RKO (cell line): ENCODE measurements at regions not wholly inside any gene's neighbourhood (a gene's known extent, or its start where the extent isn't known, plus 50 kb on each side); places are given as distances from the start of the nearest gene placed in this dataset.
A peak's percentile ranks its signal among the peaks of the same experiment; 100 is the strongest.
"Not testable (repeated sequence)": the region's sequence is repeated elsewhere in the genome, so short reads cannot be mapped to it uniquely, and the experiment has no call there.

ENCODE experiments used
- DNase-seq: peaks from one replicate; pipeline ENCODE4 v3.0.0-alpha.2; 2016; ENCODE audit warnings: low spot score

DNA sequence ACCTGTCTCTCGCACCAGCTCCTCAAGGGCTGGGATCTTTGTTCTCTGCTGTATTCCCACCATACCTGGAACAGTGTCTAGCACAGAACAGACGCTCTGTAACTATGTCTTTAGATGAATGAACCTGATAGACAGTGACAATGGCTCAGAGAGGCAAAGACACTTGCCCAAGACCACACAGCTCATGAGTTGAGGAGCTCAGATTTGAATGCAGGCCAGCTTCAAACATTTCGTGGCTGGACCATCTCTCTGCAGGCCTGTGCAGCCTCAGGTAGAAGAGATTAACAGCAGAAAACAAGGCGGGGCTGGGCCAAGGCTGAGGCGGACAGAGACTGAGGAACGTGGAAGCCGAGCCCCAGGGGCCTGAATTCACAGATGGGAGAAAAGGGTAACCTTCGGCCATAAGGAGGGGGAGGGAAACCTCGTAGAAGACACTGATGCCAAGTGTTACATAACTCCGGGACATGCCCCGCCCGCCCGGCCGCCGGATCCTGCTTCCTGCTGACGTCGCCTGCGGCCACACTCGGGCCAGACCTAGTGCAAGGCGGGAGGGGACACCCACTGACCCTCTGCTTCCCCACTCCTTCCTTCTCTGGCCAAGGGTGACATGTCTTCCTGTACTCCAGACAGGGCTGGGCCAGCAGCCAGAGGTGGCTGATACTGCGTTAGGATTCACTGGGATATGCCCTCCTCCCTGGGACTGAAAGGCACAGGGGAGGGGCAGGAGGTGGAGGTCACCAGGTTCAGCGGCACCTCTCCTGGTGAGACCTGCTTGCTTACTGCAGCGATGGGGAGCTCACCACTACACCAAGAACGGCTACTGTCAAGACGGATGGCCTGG lies 86.8 kb downstream of the RFLNA start:
- DNase-seq = no peak

GRCh38 chr12:124380796-124381455 lies 86.0 kb downstream of the RFLNA start:
- no peak for DNase-seq

DNA sequence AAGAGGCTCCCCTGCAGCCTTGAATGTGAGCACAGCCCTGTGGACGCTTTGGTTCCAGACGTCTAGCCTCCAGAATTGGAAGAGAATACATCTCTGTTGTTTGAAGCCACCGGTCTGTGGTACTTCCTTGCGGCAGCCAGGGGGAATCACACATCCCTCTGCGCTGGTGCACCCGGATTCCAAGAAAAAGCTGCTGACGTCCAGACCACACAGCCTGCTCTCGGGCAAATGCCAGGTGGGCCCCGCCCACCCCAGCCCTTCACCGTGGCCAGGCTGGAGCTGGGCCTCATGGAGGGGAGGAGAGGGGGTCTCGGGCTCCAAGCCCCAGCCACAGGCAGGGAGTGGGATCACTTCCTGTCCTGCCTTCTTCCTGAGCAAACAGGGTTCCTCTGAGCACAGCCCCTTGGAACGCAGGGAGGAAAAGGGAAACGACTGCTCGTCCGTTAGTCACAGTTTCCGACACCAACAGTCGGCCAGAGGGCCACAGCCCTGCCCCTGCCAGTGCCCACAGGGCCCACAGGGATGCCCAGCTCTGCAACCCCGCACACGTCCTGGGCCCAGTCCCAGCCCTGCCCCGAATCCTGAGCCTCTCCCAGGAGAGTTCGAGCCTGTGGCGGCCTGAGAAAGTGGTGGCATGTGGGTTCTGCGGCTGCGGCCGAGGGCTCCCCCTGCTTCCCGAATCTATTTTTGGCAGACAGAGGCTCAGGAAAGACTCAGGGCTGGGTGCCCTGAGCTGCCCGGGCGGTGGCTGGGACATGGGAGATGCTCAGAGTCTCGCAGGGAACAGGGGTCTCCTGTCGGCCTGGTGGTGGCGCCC lies 85.3 kb downstream of the RFLNA start:
- DNase-seq = no peak

- DNase-seq = no peak
Observed at GRCh38 chr12:124379379-124379937, 84.6 kb downstream of the RFLNA start.

GRCh38 chr12:124378926-124379325 lies 84.0 kb downstream of the RFLNA start:
- no peak for DNase-seq

- peak; percentile 4 for DNase-seq
Observed at GRCh38 chr12:124377981-124378509, 83.2 kb downstream of the RFLNA start.

DNA sequence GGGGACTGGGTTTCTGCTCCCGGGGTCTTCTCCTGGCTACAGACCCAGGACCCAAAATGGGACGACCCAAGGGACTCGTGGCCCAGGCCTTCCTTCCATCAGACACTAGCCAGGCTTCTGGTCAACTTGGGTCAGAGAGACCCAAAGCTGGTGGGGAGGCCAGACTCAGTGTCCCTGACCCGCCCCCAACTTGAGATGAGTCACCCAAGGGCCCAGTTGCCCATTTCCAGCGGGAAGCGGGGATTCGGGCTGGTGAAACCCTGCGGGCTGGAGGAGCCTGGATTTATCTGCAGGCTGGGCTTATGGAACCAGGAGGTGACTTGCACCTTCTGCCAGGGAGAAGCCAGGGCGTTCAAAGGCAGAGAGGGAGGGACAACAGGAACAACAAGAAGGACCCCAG lies 81.5 kb downstream of the RFLNA start:
- no peak for DNase-seq

DNA sequence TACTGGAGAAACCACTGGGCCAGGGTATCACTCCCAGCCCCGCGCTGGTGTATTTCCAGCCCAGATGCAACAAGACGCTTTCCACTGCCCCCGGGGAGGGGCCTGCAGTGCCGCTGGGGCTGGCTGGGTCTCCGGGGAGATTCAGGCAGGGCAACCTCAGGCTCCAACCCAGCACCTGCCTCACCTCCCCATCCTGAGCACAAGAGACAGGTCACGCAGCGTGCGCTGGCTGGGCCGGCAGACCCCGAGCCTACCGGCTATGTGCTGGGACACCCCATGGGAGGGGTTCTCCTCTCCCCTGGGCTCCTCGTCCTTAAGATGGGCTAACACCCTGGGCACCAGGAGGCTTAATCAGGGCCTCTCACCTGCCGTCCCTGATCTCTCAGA lies 80.9 kb downstream of the RFLNA start:
- no peak for DNase-seq

- no peak for DNase-seq
Observed at GRCh38 chr12:124375141-124375788, 80.4 kb downstream of the RFLNA start.

DNA sequence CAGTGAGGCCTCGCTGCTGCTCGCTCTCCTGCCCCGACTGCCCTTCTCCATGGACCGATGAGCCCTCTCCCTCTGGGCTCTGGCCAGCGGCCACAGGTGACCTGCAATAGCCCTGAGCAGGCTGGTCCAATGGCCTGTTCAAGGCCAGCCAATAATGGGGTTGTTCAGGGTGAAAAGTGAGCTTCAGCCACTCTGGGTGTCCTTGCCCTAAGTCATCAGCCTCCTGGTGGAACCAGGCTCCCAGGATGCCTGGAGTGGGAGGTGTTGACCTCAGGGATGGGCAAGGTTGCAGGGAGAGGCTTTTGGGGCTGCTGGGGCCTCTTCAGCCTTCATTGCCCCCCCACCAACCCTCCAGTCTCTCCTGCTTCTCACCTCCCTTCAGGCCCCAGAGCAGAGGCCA lies 79.7 kb downstream of the RFLNA start:
- DNase-seq = no peak

GRCh38 chr12:124374147-124374546 lies 79.3 kb downstream of the RFLNA start:
- no peak for DNase-seq

- DNase-seq = not testable (repeated sequence)
Observed at GRCh38 chr12:124373701-124374100, 78.8 kb downstream of the RFLNA start.

DNA sequence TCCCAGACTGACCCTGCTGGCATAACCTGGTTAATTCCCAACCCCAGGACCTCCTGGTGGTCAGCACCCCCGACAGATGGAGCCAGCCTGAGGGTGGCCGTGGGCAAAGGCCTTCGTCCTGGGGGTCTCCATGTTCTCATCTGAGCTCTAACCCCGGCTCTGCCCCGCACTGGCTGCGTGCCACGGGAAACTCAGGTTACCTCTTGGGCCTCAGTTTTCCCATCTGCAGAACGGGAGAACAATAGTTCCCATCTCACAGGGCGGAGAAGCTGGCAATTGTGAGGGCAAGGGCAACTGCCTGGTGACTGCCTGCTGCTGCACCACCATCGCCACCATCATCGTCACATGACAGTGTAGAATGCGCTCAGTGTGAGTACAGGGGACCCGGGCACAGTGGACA lies 77.9 kb downstream of the RFLNA start:
- DNase-seq = no peak

DNA sequence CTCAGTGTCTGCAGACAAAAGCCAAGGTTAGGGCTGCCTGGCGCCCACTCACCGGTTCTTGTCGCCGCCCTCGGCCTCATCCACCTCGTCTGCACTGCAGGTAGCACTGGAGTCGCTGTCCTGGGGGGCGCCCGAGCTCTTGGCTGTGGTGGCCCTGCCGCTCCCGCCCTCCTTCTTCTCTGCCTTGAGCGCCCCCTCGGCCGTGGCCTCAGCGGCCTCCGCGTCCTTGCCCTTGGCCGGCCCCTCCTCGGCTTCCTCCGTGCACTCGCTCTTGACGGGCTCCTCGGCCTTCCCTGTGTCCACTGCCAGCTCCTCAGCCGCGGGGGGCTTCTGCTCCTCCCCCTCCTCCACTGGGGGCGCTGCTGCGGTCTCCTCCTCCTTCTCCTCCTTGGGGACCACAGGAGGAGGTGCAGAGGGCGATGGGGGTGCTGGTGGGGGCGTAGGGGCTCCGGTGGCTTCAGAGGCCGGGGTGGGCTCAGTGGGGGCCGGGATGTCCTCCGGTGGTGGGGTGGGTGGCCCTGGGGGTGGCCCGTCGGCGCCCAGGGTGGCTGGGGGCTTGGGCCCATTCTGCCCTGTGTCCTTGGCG lies 77.2 kb downstream of the RFLNA start:
- no peak for DNase-seq

- DNase-seq = no peak
Observed at GRCh38 chr12:124371366-124371765, 76.5 kb downstream of the RFLNA start.

GRCh38 chr12:124370851-124371250 lies 76.0 kb downstream of the RFLNA start:
- DNase-seq = no peak

DNA sequence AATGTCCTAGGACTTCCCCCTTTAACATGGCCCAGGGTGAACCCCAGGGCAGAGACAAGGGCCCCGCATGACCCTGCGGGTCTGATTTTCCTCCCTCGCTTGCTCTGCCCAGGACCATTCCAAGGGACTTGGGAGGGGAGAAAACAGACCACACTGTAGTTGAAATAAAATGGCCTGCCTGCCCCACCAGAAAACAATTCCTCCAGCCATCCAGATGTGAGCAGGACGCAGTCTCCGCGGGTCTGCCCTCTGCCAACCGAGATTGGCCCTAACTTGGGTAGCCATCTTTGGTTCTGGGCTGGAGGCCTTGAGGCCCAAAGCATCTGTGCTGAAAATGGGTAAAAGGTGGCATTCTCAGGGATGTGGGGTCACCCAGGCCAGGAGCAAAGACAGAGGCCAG lies 75.5 kb downstream of the RFLNA start:
- DNase-seq = no peak

DNA sequence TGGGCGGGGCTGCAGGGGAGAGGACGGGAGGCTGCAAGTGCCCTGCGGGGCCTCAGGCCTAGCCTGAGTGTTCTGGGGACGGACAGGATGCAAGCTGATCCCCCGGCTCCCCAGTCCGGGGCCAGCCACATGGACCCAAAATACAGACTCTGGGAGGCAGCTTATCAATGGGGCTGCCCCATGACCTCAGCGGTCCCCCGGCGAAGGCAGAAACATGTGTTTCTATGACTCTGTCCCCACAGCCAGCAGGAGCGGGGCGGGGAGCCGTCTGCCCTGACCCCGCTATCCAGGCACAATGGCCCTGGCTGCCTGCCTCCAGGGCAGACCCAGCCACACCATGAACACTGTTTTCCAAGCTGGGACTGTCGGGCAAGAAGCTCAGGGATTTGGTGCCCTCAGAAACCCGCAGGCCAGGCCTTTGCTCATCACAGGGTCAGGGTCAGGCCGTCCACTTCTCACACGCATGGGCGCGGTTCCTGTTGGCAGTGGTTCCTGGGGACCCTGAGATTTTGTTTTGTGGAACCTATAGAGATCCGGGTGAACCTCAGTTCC lies 75.0 kb downstream of the RFLNA start:
- DNase-seq = no peak

DNA sequence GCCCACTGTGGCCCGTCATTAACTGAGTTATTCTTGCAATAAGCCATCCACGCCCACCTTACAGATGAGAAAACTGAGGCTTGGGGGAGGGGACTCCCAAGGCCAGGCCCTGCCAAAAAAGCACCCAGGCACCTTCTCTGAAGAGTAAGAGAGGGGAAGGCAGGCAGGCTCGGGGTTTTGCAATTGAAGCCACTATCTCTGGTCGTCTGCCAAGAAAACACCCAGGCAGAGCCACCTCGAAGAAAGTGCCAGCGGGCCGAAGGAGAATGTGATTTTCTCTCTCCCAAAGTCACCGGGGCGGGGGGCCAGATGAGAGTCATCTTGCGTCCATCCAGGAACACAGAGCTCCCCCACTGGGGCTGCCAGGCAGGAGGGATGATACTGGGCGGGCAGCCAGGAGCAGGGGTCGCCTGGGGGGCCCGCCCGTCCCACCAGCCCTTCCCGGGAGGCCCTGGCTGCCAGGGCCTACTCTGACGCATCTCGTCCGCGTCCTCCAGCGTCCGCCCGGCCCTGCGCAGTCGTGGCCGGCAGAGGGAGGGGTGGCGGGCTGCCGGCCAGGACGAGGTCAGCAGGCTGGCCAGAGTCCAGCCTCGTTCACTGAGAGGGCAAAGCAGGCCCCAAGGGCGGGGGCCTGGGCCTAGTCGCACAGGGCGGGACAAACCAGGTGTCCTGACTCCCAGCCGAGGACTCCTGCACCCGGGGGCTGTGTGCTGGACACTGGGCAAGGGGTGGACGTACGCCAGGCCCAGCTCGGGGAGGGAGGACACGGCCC lies 74.3 kb downstream of the RFLNA start:
- no peak for DNase-seq

GRCh38 chr12:124368421-124369032 lies 73.6 kb downstream of the RFLNA start:
- no peak for DNase-seq
